HepG2 (cell line): ENCODE measurements at regions not wholly inside any gene's neighbourhood (a gene's known extent, or its start where the extent isn't known, plus 50 kb on each side); places are given as distances from the start of the nearest gene placed in this dataset.

Experiments
- ELF4 ChIP-seq: sonication (generic); formaldehyde crosslinking; IDR thresholded peaks from 2 replicates; pipeline ENCODE4 v1.5.0; 2020; ENCODE audit warnings: missing genetic modification reagents, mild to moderate bottlenecking, moderate library complexity, borderline replicate concordance
- EZH2 ChIP-seq: conservative IDR thresholded peaks from 2 replicates; pipeline ENCODE4 v1.6.1; 2012; ENCODE audit warnings: mild to moderate bottlenecking, low read depth, low read length, moderate library complexity
- MXI1 ChIP-seq: IDR thresholded peaks from 3 replicates; pipeline ENCODE4 v1.6.1; 2012; ENCODE audit warnings: low read depth, low read length, inconsistent platforms, borderline replicate concordance
- PLRG1 ChIP-seq: fragments of 450-650 bp; conservative IDR thresholded peaks from 2 replicates; pipeline ENCODE4 v1.6.1; 2016
- ZNF10 ChIP-seq: sonication (generic); formaldehyde crosslinking; IDR thresholded peaks from 2 replicates; pipeline ENCODE4 v1.4.0; 2020; ENCODE audit warnings: mild to moderate bottlenecking, low read depth, missing genetic modification reagents, borderline replicate concordance
- TF ChIP-seq, protein P1 (sequence below), 2 experiments: IDR thresholded peaks; 2 replicates each; pipeline ENCODE4 v1.6.1; 2011 to 2012; ENCODE audit warnings: low read length in 2 of 2, borderline replicate concordance in 1 of 2, low read depth in 1 of 2, mild to moderate bottlenecking in 1 of 2, moderate library complexity in 1 of 2
- TF ChIP-seq, protein P2 (sequence below): IDR thresholded peaks from 2 replicates; pipeline ENCODE4 v1.6.1; 2012; ENCODE audit warnings: low read length, improper control_type of control experiment
- TF ChIP-seq, protein P3 (sequence below): sonication (generic); formaldehyde crosslinking; IDR thresholded peaks from 2 replicates; pipeline ENCODE4 v1.4.0; 2020; ENCODE audit warnings: missing genetic modification reagents, borderline replicate concordance
- TF ChIP-seq, protein P4 (sequence below): sonication (generic); formaldehyde crosslinking; IDR thresholded peaks from 2 replicates; pipeline ENCODE4 v1.5.0; 2020; ENCODE audit warnings: mild to moderate bottlenecking, missing genetic modification reagents, moderate library complexity
- TF ChIP-seq, protein P5 (sequence below): sonication (generic); formaldehyde crosslinking; IDR thresholded peaks from 2 replicates; pipeline ENCODE4 v1.9.0; 2021; ENCODE audit warnings: mild to moderate bottlenecking, missing genetic modification reagents

DNA sequence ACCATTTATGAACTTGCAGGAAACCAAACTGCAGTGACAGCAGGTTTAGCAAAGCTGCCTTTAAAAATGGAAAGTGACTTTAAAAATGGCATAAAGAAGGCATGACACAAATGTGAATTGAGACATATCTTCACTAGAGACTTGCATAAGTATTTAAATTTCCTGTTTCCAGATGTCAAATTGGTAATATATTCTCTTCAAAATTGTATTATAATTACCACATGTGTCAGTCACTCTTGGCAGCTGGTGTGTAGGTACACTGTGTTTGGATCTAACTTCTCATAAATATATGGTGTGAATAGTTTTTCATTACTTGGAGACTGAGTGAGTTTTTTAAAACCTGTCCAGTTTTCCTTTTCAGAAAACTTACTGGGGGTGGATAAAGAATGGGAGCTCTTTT is 636.2 kb upstream of the SGO1 start:
- TF ChIP-seq EZH2 (no peak), MXI1 (no peak), ELF4 (no peak), ZNF10 (CRISPR knock-in tag) (no peak), PLRG1 (no peak)
- TF ChIP-seq, protein P1, sequence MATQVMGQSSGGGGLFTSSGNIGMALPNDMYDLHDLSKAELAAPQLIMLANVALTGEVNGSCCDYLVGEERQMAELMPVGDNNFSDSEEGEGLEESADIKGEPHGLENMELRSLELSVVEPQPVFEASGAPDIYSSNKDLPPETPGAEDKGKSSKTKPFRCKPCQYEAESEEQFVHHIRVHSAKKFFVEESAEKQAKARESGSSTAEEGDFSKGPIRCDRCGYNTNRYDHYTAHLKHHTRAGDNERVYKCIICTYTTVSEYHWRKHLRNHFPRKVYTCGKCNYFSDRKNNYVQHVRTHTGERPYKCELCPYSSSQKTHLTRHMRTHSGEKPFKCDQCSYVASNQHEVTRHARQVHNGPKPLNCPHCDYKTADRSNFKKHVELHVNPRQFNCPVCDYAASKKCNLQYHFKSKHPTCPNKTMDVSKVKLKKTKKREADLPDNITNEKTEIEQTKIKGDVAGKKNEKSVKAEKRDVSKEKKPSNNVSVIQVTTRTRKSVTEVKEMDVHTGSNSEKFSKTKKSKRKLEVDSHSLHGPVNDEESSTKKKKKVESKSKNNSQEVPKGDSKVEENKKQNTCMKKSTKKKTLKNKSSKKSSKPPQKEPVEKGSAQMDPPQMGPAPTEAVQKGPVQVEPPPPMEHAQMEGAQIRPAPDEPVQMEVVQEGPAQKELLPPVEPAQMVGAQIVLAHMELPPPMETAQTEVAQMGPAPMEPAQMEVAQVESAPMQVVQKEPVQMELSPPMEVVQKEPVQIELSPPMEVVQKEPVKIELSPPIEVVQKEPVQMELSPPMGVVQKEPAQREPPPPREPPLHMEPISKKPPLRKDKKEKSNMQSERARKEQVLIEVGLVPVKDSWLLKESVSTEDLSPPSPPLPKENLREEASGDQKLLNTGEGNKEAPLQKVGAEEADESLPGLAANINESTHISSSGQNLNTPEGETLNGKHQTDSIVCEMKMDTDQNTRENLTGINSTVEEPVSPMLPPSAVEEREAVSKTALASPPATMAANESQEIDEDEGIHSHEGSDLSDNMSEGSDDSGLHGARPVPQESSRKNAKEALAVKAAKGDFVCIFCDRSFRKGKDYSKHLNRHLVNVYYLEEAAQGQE (IDR thresholded peaks at IDR 0.05; ENCODE audit: borderline replicate concordance in 1 of 2, low read depth in 1 of 2, low read length in 2 of 2): no peak
- TF ChIP-seq, protein P2, sequence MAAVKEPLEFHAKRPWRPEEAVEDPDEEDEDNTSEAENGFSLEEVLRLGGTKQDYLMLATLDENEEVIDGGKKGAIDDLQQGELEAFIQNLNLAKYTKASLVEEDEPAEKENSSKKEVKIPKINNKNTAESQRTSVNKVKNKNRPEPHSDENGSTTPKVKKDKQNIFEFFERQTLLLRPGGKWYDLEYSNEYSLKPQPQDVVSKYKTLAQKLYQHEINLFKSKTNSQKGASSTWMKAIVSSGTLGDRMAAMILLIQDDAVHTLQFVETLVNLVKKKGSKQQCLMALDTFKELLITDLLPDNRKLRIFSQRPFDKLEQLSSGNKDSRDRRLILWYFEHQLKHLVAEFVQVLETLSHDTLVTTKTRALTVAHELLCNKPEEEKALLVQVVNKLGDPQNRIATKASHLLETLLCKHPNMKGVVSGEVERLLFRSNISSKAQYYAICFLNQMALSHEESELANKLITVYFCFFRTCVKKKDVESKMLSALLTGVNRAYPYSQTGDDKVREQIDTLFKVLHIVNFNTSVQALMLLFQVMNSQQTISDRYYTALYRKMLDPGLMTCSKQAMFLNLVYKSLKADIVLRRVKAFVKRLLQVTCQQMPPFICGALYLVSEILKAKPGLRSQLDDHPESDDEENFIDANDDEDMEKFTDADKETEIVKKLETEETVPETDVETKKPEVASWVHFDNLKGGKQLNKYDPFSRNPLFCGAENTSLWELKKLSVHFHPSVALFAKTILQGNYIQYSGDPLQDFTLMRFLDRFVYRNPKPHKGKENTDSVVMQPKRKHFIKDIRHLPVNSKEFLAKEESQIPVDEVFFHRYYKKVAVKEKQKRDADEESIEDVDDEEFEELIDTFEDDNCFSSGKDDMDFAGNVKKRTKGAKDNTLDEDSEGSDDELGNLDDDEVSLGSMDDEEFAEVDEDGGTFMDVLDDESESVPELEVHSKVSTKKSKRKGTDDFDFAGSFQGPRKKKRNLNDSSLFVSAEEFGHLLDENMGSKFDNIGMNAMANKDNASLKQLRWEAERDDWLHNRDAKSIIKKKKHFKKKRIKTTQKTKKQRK: no peak
- TF ChIP-seq, protein P3, sequence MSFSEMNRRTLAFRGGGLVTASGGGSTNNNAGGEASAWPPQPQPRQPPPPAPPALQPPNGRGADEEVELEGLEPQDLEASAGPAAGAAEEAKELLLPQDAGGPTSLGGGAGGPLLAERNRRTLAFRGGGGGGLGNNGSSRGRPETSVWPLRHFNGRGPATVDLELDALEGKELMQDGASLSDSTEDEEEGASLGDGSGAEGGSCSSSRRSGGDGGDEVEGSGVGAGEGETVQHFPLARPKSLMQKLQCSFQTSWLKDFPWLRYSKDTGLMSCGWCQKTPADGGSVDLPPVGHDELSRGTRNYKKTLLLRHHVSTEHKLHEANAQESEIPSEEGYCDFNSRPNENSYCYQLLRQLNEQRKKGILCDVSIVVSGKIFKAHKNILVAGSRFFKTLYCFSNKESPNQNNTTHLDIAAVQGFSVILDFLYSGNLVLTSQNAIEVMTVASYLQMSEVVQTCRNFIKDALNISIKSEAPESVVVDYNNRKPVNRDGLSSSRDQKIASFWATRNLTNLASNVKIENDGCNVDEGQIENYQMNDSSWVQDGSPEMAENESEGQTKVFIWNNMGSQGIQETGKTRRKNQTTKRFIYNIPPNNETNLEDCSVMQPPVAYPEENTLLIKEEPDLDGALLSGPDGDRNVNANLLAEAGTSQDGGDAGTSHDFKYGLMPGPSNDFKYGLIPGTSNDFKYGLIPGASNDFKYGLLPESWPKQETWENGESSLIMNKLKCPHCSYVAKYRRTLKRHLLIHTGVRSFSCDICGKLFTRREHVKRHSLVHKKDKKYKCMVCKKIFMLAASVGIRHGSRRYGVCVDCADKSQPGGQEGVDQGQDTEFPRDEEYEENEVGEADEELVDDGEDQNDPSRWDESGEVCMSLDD (CRISPR knock-in tag): no peak
- TF ChIP-seq, protein P4, sequence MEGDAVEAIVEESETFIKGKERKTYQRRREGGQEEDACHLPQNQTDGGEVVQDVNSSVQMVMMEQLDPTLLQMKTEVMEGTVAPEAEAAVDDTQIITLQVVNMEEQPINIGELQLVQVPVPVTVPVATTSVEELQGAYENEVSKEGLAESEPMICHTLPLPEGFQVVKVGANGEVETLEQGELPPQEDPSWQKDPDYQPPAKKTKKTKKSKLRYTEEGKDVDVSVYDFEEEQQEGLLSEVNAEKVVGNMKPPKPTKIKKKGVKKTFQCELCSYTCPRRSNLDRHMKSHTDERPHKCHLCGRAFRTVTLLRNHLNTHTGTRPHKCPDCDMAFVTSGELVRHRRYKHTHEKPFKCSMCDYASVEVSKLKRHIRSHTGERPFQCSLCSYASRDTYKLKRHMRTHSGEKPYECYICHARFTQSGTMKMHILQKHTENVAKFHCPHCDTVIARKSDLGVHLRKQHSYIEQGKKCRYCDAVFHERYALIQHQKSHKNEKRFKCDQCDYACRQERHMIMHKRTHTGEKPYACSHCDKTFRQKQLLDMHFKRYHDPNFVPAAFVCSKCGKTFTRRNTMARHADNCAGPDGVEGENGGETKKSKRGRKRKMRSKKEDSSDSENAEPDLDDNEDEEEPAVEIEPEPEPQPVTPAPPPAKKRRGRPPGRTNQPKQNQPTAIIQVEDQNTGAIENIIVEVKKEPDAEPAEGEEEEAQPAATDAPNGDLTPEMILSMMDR (CRISPR knock-in tag): no peak
- TF ChIP-seq, protein P5, sequence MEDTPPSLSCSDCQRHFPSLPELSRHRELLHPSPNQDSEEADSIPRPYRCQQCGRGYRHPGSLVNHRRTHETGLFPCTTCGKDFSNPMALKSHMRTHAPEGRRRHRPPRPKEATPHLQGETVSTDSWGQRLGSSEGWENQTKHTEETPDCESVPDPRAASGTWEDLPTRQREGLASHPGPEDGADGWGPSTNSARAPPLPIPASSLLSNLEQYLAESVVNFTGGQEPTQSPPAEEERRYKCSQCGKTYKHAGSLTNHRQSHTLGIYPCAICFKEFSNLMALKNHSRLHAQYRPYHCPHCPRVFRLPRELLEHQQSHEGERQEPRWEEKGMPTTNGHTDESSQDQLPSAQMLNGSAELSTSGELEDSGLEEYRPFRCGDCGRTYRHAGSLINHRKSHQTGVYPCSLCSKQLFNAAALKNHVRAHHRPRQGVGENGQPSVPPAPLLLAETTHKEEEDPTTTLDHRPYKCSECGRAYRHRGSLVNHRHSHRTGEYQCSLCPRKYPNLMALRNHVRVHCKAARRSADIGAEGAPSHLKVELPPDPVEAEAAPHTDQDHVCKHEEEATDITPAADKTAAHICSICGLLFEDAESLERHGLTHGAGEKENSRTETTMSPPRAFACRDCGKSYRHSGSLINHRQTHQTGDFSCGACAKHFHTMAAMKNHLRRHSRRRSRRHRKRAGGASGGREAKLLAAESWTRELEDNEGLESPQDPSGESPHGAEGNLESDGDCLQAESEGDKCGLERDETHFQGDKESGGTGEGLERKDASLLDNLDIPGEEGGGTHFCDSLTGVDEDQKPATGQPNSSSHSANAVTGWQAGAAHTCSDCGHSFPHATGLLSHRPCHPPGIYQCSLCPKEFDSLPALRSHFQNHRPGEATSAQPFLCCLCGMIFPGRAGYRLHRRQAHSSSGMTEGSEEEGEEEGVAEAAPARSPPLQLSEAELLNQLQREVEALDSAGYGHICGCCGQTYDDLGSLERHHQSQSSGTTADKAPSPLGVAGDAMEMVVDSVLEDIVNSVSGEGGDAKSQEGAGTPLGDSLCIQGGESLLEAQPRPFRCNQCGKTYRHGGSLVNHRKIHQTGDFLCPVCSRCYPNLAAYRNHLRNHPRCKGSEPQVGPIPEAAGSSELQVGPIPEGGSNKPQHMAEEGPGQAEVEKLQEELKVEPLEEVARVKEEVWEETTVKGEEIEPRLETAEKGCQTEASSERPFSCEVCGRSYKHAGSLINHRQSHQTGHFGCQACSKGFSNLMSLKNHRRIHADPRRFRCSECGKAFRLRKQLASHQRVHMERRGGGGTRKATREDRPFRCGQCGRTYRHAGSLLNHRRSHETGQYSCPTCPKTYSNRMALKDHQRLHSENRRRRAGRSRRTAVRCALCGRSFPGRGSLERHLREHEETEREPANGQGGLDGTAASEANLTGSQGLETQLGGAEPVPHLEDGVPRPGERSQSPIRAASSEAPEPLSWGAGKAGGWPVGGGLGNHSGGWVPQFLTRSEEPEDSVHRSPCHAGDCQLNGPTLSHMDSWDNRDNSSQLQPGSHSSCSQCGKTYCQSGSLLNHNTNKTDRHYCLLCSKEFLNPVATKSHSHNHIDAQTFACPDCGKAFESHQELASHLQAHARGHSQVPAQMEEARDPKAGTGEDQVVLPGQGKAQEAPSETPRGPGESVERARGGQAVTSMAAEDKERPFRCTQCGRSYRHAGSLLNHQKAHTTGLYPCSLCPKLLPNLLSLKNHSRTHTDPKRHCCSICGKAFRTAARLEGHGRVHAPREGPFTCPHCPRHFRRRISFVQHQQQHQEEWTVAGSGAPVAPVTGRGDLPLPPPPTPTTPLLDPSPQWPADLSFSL: no peak
